ENCODE measurements at regions not wholly inside any gene's neighbourhood (a gene's known extent, or its start where the extent isn't known, plus 50 kb on each side); places are given as distances from the start of the nearest gene placed in this dataset.

DNA sequence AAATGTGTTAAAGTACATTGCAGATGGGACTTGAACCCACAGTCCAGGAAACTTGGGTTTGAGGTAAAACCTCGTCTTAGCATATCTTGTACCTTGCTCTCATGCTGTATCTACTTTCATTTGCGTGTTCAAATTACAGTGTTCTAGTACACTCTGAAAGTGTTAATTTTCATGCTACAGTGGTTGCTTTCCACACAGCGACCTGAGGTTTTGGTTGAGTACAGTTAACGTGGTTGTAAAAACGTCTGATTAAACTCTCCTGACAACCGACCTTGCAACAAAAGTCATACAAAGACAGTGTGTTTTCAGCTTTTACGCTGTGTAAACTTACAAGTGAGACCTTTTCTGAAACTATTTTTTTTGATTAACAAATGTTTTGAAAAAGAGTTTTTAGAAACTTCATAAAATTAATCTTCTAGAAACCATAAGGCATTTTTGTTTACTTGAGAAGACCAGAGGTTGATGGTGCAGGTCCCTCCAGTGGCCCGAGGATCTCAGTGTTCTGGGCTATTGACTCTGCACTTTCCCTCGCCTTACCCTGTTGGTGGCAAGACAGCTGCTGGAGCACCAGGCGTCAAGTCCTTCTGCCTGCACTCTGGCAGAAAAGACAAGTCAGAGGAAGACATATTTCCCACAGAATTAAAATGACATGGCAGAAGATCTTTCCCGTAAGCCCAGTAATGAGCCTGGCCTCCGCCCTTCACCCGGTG lies 334.0 kb downstream of the THBS2 start:
- no peak overlapping the region for H2AFZ ChIP-seq (ENCODE audit: low read length)
- WGBS, 2 donors (ENCODE audit: extremely low coverage in 2 of 2, insufficient read length in 2 of 2, insufficient replicate concordance in 1 of 2): no CpG with 5 or more reads among the region's 13 CpGs
- no peak overlapping the region for H2AK5ac ChIP-seq (ENCODE audit: low read depth, low read length)
- no peak overlapping the region for H3K14ac ChIP-seq (ENCODE audit: low read length)
- H2BK12ac ChIP-seq (ENCODE audit: low read length): no peak overlapping the region
- H3K4me1 ChIP-seq (ENCODE audit: control insufficient read depth in 2 of 2, insufficient read depth in 1 of 2, low read depth in 1 of 2, low read length in 2 of 2): no peaks in the 10 kb centered on the region
- no peak overlapping the region for H2BK5ac ChIP-seq (ENCODE audit: low read length)
- H3K18ac ChIP-seq (ENCODE audit: low read length): no peak overlapping the region
- no peak overlapping the region for H2BK15ac ChIP-seq (ENCODE audit: low read length)
- H4K8ac ChIP-seq (ENCODE audit: low read depth, low read length): no peak overlapping the region
- no peak overlapping the region for H3K27ac ChIP-seq (replicated peaks; ENCODE audit: low read length)
- H3K9ac ChIP-seq (ENCODE audit: low read depth, low read length, poor library complexity): no peak overlapping the region
- H2BK120ac ChIP-seq (ENCODE audit: low read depth, low read length): no peak overlapping the region
- no peak overlapping the region for H3K4ac ChIP-seq (ENCODE audit: low read length)
- H3K79me1 ChIP-seq (ENCODE audit: low read depth, low read length): no peaks in the 10 kb centered on the region
- H3K27me3 ChIP-seq (ENCODE audit: control insufficient read depth in 3 of 3, insufficient read depth in 3 of 3, low read depth in 1 of 3, low read length in 3 of 3): no peaks in the 10 kb centered on the region
- H4K91ac ChIP-seq (ENCODE audit: low read depth, low read length, poor library complexity): no peak overlapping the region
- no peak overlapping the region for H3K23ac ChIP-seq (ENCODE audit: low read depth, low read length, poor library complexity)
- H3K4me2 ChIP-seq (ENCODE audit: insufficient read depth, low read length, poor library complexity, severe bottlenecking): no peak overlapping the region
- no peak overlapping the region for H3K4me3 ChIP-seq (ENCODE audit: low read length in 2 of 2)
- no peaks in the 10 kb centered on the region for H3K9me3 ChIP-seq (replicated peaks in 1 of 2; ENCODE audit: control insufficient read depth in 2 of 2, insufficient read depth in 1 of 2, low read depth in 1 of 2, low read length in 2 of 2)
- DNase-seq (ENCODE audit: low spot score): no peak
- H3K36me3 ChIP-seq (replicated peaks in 1 of 2; ENCODE audit: control insufficient read depth in 2 of 2, insufficient read depth in 2 of 2, low read length in 2 of 2): no peaks in the 10 kb centered on the region

DNA sequence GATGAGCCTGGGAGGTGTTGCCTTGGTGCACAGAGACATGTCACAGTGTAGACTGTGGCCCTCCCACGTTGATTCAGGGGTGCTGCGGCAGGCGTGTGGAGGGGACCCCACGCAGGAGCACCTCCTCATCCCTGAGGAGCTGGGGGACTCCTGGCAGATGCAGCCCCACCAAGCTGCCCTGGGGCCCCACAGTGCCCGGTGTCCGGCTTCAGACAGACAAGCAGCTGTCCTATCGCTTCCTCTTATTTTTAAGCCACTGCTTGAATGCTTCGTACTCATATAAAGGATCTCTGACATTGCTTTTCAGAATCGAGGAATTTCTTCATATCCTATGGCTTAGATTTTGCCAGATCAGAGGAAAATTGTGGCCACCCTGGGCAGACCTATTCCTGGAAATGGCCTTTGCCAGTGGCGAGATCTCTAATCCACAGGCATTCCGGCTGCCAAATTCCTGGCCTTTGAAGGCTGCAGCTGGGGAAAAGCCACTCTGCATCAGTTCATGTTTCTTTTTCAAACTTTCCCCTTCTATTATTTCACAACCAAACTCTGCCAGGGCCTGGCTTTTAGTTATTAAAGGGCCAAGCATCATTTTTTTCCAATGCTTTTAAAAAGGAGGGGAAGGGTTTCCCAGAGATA lies 337.0 kb downstream of the THBS2 start:
- peak overlapping the region; percentile 83 for H3K23ac ChIP-seq (ENCODE audit: low read depth, low read length, poor library complexity)
- H4K91ac ChIP-seq (ENCODE audit: low read depth, low read length, poor library complexity): no peak overlapping the region
- H3K9me3 ChIP-seq (replicated peaks in 1 of 2; ENCODE audit: control insufficient read depth in 2 of 2, insufficient read depth in 1 of 2, low read depth in 1 of 2, low read length in 2 of 2): no peaks in the 10 kb centered on the region
- H2BK15ac ChIP-seq (ENCODE audit: low read length): no peak overlapping the region
- DNase-seq (ENCODE audit: low spot score): no peak
- H4K8ac ChIP-seq (ENCODE audit: low read depth, low read length): no peak overlapping the region
- H2BK120ac ChIP-seq (ENCODE audit: low read depth, low read length): no peak overlapping the region
- H3K27ac ChIP-seq (replicated peaks; ENCODE audit: low read length): no peak overlapping the region
- no peaks in the 10 kb centered on the region for H3K79me1 ChIP-seq (ENCODE audit: low read depth, low read length)
- no peak overlapping the region for H3K14ac ChIP-seq (ENCODE audit: low read length)
- H3K4me1 ChIP-seq (ENCODE audit: control insufficient read depth in 2 of 2, insufficient read depth in 1 of 2, low read depth in 1 of 2, low read length in 2 of 2): no peaks in the 10 kb centered on the region
- no peaks in the 10 kb centered on the region for H3K27me3 ChIP-seq (ENCODE audit: control insufficient read depth in 3 of 3, insufficient read depth in 3 of 3, low read depth in 1 of 3, low read length in 3 of 3)
- H3K4me2 ChIP-seq (ENCODE audit: insufficient read depth, low read length, poor library complexity, severe bottlenecking): no peak overlapping the region
- H3K18ac ChIP-seq (ENCODE audit: low read length): peak overlapping the region; percentile 9
- H3K36me3 ChIP-seq (replicated peaks in 1 of 2; ENCODE audit: control insufficient read depth in 2 of 2, insufficient read depth in 2 of 2, low read length in 2 of 2): no peaks in the 10 kb centered on the region
- no peak overlapping the region for H2BK12ac ChIP-seq (ENCODE audit: low read length)
- H2BK5ac ChIP-seq (ENCODE audit: low read length): no peak overlapping the region
- no peak overlapping the region for H3K4me3 ChIP-seq (ENCODE audit: low read length in 2 of 2)
- H3K9ac ChIP-seq (ENCODE audit: low read depth, low read length, poor library complexity): no peak overlapping the region
- H3K4ac ChIP-seq (ENCODE audit: low read length): no peak overlapping the region
- no CpG with 5 or more reads among the region's 11 CpGs for WGBS, 2 donors (ENCODE audit: extremely low coverage in 2 of 2, insufficient read length in 2 of 2, insufficient replicate concordance in 1 of 2)
- no peak overlapping the region for H2AK5ac ChIP-seq (ENCODE audit: low read depth, low read length)
- H2AFZ ChIP-seq (ENCODE audit: low read length): peak overlapping the region; percentile 17

DNA sequence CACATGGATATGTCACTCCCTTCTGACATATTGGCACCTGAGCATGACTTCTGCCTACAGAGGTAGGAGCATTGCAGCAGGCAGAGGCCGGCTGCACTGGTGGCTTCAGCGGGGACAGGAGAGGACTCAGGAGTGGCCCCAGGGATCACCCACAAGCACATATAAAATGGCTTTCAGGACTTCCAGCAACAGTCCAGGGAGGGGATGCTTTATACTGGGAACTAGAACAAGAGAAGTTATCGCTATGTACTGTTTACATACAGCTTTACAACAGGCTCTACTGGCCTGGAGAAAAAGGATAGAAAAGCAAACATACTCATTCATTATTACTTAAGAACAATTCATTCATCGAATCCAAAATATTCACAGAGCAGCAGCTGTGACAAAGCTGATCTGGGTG lies 337.8 kb downstream of the THBS2 start:
- Histone ChIP-seq H3K79me1 (ENCODE audit: low read depth, low read length) (no peaks in the 10 kb centered on the region), H2BK15ac (ENCODE audit: low read length) (no peak overlapping the region), H3K27me3 (ENCODE audit: control insufficient read depth in 3 of 3, insufficient read depth in 3 of 3, low read depth in 1 of 3, low read length in 3 of 3) (no peaks in the 10 kb centered on the region), H2AFZ (ENCODE audit: low read length) (no peak overlapping the region), H3K4me1 (ENCODE audit: control insufficient read depth in 2 of 2, insufficient read depth in 1 of 2, low read depth in 1 of 2, low read length in 2 of 2) (no peaks in the 10 kb centered on the region), H3K14ac (ENCODE audit: low read length) (no peak overlapping the region), H2BK12ac (ENCODE audit: low read length) (no peak overlapping the region), H3K23ac (ENCODE audit: low read depth, low read length, poor library complexity) (no peak overlapping the region), H3K4me2 (ENCODE audit: insufficient read depth, low read length, poor library complexity, severe bottlenecking) (no peak overlapping the region), H3K4ac (ENCODE audit: low read length) (no peak overlapping the region), H3K36me3 (replicated peaks in 1 of 2; ENCODE audit: control insufficient read depth in 2 of 2, insufficient read depth in 2 of 2, low read length in 2 of 2) (no peaks in the 10 kb centered on the region), H3K9me3 (replicated peaks in 1 of 2; ENCODE audit: control insufficient read depth in 2 of 2, insufficient read depth in 1 of 2, low read depth in 1 of 2, low read length in 2 of 2) (no peaks in the 10 kb centered on the region), H3K4me3 (ENCODE audit: low read length in 2 of 2) (no peak overlapping the region), H2AK5ac (ENCODE audit: low read depth, low read length) (no peak overlapping the region), H3K9ac (ENCODE audit: low read depth, low read length, poor library complexity) (no peak overlapping the region), H3K27ac (replicated peaks; ENCODE audit: low read length) (no peak overlapping the region), H4K8ac (ENCODE audit: low read depth, low read length) (no peak overlapping the region), H4K91ac (ENCODE audit: low read depth, low read length, poor library complexity) (no peak overlapping the region), H2BK120ac (ENCODE audit: low read depth, low read length) (no peak overlapping the region), H2BK5ac (ENCODE audit: low read length) (no peak overlapping the region), H3K18ac (ENCODE audit: low read length) (no peak overlapping the region)
- no peak for DNase-seq (ENCODE audit: low spot score)
- WGBS, 2 donors (ENCODE audit: extremely low coverage in 2 of 2, insufficient read length in 2 of 2, insufficient replicate concordance in 1 of 2): no CpG with 5 or more reads among the region's 4 CpGs

DNA sequence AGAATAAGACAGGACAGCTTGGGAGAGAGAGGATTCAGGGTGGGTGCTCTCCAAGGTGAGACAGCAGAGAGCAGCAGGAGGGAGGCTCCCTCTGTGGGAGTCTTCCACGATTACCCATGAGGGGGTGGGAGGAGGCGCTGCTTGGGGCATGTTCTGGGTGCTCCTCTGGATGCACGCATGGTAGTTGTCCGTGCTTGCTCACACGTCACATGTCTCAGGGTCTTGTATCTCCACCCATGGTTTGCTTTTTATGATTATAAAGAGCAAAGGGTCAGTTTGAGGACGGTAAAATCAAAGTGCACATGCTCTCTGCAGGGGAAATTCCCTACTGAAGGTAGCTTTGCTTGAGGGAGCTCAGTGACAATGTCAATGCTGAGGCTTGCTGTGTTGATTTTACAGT lies 338.4 kb downstream of the THBS2 start:
- no peak for DNase-seq (ENCODE audit: low spot score)
- Histone ChIP-seq H3K14ac (ENCODE audit: low read length) (no peak overlapping the region), H3K27ac (replicated peaks; ENCODE audit: low read length) (no peak overlapping the region)

More for the DNA sequence above, 338.4 kb downstream of the THBS2 start:
- no CpG with 5 or more reads among the region's 6 CpGs for WGBS, 2 donors (ENCODE audit: extremely low coverage in 2 of 2, insufficient read length in 2 of 2, insufficient replicate concordance in 1 of 2)
- Histone ChIP-seq H3K4ac (ENCODE audit: low read length) (no peak overlapping the region), H2AFZ (ENCODE audit: low read length) (no peak overlapping the region), H2BK120ac (ENCODE audit: low read depth, low read length) (no peak overlapping the region), H4K91ac (ENCODE audit: low read depth, low read length, poor library complexity) (no peak overlapping the region), H3K18ac (ENCODE audit: low read length) (no peak overlapping the region), H4K8ac (ENCODE audit: low read depth, low read length) (no peak overlapping the region), H3K9ac (ENCODE audit: low read depth, low read length, poor library complexity) (no peak overlapping the region), H2BK15ac (ENCODE audit: low read length) (no peak overlapping the region), H2BK5ac (ENCODE audit: low read length) (no peak overlapping the region), H3K27me3 (ENCODE audit: control insufficient read depth in 3 of 3, insufficient read depth in 3 of 3, low read depth in 1 of 3, low read length in 3 of 3) (no peaks in the 10 kb centered on the region), H3K79me1 (ENCODE audit: low read depth, low read length) (no peaks in the 10 kb centered on the region), H3K4me1 (ENCODE audit: control insufficient read depth in 2 of 2, insufficient read depth in 1 of 2, low read depth in 1 of 2, low read length in 2 of 2) (no peaks in the 10 kb centered on the region), H3K36me3 (replicated peaks in 1 of 2; ENCODE audit: control insufficient read depth in 2 of 2, insufficient read depth in 2 of 2, low read length in 2 of 2) (no peaks in the 10 kb centered on the region), H2BK12ac (ENCODE audit: low read length) (no peak overlapping the region), H3K23ac (ENCODE audit: low read depth, low read length, poor library complexity) (no peak overlapping the region), H2AK5ac (ENCODE audit: low read depth, low read length) (no peak overlapping the region), H3K4me3 (ENCODE audit: low read length in 2 of 2) (no peak overlapping the region), H3K4me2 (ENCODE audit: insufficient read depth, low read length, poor library complexity, severe bottlenecking) (no peak overlapping the region), H3K9me3 (replicated peaks in 1 of 2; ENCODE audit: control insufficient read depth in 2 of 2, insufficient read depth in 1 of 2, low read depth in 1 of 2, low read length in 2 of 2) (no peaks in the 10 kb centered on the region)

Data from neuronal stem cell (in vitro differentiated cells).